ENCODE measurements at regions not wholly inside any gene's neighbourhood (a gene's known extent, or its start where the extent isn't known, plus 50 kb on each side); places are given as distances from the start of the nearest gene placed in this dataset.
"Not testable (repeated sequence)": the region's sequence is repeated elsewhere in the genome, so short reads cannot be mapped to it uniquely, and the experiment has no call there.

DNA sequence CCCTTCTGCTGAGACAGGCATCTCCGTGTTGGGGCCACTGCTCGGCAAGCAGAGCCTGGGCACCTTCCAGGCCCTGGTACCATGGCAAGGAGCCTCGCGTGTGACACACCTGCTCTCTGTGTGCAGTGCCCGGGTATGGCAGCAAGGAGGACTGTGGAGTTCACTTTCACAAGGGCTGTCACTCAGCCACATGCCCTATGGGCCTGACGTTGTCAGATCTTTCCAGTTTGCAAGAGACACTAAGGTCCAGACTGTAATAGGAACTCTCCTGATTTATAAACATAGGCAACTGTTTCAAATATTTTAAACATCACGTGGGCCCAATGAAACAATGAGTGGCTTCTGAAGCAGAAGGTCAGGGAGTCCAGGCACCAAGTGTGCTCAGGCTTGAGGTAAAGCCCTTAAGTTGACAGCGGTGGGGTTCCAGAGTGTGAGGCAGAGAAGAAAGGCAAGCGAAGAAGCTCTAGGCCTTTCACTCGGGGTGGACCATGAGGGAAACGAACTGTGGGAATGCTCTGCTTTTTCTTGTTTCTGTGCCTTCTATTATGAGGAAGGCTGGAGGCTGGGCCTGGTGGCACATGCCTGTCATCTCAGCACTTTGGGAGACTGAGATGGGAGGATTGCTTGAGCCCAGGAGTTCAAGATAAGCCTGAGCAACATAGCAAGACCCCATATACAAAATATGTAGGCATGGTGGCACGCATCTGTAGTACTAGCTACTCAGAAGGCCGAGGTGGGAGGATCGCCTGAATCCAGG is 108.6 kb upstream of the TRIM2 start:
- Mint-ChIP-seq H3K4me1 (ENCODE audit: unreplicated experiment) (no peaks in the 10 kb centered on the region), H3K36me3 (no peaks in the 10 kb centered on the region), H3K9me3 (peaks cover 6% of the 10 kb centered on the region), H3K27ac (peak overlapping the region; percentile 57), H3K27me3 (no peaks in the 10 kb centered on the region), H3K4me3 (peak overlapping the region; percentile 46)
- TF ChIP-seq, protein P1, sequence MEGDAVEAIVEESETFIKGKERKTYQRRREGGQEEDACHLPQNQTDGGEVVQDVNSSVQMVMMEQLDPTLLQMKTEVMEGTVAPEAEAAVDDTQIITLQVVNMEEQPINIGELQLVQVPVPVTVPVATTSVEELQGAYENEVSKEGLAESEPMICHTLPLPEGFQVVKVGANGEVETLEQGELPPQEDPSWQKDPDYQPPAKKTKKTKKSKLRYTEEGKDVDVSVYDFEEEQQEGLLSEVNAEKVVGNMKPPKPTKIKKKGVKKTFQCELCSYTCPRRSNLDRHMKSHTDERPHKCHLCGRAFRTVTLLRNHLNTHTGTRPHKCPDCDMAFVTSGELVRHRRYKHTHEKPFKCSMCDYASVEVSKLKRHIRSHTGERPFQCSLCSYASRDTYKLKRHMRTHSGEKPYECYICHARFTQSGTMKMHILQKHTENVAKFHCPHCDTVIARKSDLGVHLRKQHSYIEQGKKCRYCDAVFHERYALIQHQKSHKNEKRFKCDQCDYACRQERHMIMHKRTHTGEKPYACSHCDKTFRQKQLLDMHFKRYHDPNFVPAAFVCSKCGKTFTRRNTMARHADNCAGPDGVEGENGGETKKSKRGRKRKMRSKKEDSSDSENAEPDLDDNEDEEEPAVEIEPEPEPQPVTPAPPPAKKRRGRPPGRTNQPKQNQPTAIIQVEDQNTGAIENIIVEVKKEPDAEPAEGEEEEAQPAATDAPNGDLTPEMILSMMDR (conservative IDR thresholded peaks at IDR 0.05): no peak
- no peak for DNase-seq (ENCODE audit: extremely low spot score, unreplicated experiment)

DNA sequence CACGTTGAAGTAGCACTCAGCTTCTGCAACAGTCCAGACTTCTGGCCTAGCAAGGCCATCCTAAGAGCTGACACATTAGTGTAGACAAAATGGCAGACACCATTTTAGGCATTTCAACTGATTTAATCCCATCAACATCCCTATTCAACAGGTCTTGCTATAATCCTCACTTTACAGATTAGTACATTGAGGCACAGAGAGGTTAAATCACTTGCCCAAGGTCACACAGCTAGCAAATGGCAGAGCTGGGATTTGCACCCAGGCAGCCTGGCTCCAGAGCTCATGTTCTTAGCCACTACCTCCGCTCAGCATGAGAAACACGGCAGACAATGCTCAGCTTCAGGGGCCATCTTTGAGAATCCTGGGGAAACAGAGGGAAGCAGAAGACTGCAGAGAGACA is 107.9 kb upstream of the TRIM2 start:
- Mint-ChIP-seq H3K9me3 (peaks cover 6% of the 10 kb centered on the region), H3K4me3 (no peak overlapping the region), H3K27ac (no peak overlapping the region), H3K36me3 (no peaks in the 10 kb centered on the region), H3K4me1 (ENCODE audit: unreplicated experiment) (no peaks in the 10 kb centered on the region), H3K27me3 (no peaks in the 10 kb centered on the region)
- DNase-seq (ENCODE audit: extremely low spot score, unreplicated experiment): no peak
- TF ChIP-seq, protein P1 (conservative IDR thresholded peaks at IDR 0.05): no peak

- peak overlapping the region; percentile 35 for H3K4me3 Mint-ChIP-seq
- H3K4me1 Mint-ChIP-seq (ENCODE audit: unreplicated experiment): no peaks in the 10 kb centered on the region
- peak overlapping the region; percentile 83 for H3K27ac Mint-ChIP-seq
- H3K27me3 Mint-ChIP-seq: no peaks in the 10 kb centered on the region
- TF ChIP-seq, protein P1 (conservative IDR thresholded peaks at IDR 0.05): no peak
- DNase-seq (ENCODE audit: extremely low spot score, unreplicated experiment): no peak
- no peaks in the 10 kb centered on the region for H3K36me3 Mint-ChIP-seq
- H3K9me3 Mint-ChIP-seq: peaks cover 13% of the 10 kb centered on the region
Measured at GRCh38 chr4:153098427-153098826, 105.8 kb upstream of the TRIM2 start.

- Mint-ChIP-seq H3K9me3 (peaks cover 13% of the 10 kb centered on the region), H3K4me1 (ENCODE audit: unreplicated experiment) (no peaks in the 10 kb centered on the region), H3K4me3 (no peak overlapping the region), H3K27ac (no peak overlapping the region), H3K27me3 (no peaks in the 10 kb centered on the region), H3K36me3 (no peaks in the 10 kb centered on the region)
- no peak for DNase-seq (ENCODE audit: extremely low spot score, unreplicated experiment)
- TF ChIP-seq, protein P1 (conservative IDR thresholded peaks at IDR 0.05): no peak
Measured at GRCh38 chr4:153099391-153100140, 104.7 kb upstream of the TRIM2 start.

- H3K4me3 Mint-ChIP-seq; H3K36me3 Mint-ChIP-seq; H3K27ac Mint-ChIP-seq; H3K27me3 Mint-ChIP-seq; DNase-seq (ENCODE audit: extremely low spot score, unreplicated experiment); H3K4me1 Mint-ChIP-seq (ENCODE audit: unreplicated experiment): not testable (repeated sequence)
- peaks cover 15% of the 10 kb centered on the region for H3K9me3 Mint-ChIP-seq
Measured at GRCh38 chr4:153106736-153107135, 97.5 kb upstream of the TRIM2 start.

- Mint-ChIP-seq H3K27ac (no peak overlapping the region), H3K27me3 (no peaks in the 10 kb centered on the region), H3K36me3 (no peaks in the 10 kb centered on the region), H3K4me3 (no peak overlapping the region), H3K9me3 (peaks cover 15% of the 10 kb centered on the region), H3K4me1 (ENCODE audit: unreplicated experiment) (no peaks in the 10 kb centered on the region)
- TF ChIP-seq, protein P1 (conservative IDR thresholded peaks at IDR 0.05): no peak
- DNase-seq (ENCODE audit: extremely low spot score, unreplicated experiment): no peak
Measured at GRCh38 chr4:153107246-153107645, 97.0 kb upstream of the TRIM2 start.

Data from type B pancreatic cell (in vitro differentiated cells).